DOHH2 (cell line): ENCODE measurements at regions not wholly inside any gene's neighbourhood (a gene's known extent, or its start where the extent isn't known, plus 50 kb on each side); places are given as distances from the start of the nearest gene placed in this dataset.

Source experiments
- EZH2phosphoT487 ChIP-seq: fragments of 200-600 bp; sonication (generic); IDR thresholded peaks from 2 replicates; pipeline ENCODE4 v1.6.1; 2017; ENCODE audit warnings: borderline replicate concordance, mild to moderate bottlenecking, antibody characterized with exemption, low read length, moderate library complexity, mixed read lengths
- TF ChIP-seq, protein P1 (sequence below): fragments of 200-600 bp; sonication (generic); IDR thresholded peaks from one replicate; pipeline ENCODE4 v1.5.1; 2014; ENCODE audit warnings: antibody characterized with exemption, mild to moderate bottlenecking, low read depth, low read length; ENCODE audit not compliant: poor library complexity, severe bottlenecking

DNA sequence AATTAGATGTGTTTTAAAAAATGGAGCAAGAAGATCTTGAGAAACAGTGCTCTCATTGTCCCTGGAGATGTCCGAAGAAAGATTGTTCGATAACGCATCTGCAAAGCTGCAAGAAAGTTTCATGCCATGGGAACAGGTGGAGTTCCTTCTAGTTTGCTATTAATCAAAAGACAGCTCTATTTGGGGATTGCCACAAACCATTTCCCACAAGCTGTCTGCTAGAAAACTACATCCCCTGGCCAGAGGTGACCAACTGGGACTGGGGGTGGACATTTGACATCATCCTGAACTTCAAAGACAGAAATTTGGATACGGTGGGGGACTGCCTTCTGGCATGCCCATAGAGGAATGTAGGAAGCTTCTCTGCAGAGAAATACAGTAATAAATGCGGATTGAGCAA, 50.8 kb upstream of the OSMR start:
- TF ChIP-seq, protein P1, sequence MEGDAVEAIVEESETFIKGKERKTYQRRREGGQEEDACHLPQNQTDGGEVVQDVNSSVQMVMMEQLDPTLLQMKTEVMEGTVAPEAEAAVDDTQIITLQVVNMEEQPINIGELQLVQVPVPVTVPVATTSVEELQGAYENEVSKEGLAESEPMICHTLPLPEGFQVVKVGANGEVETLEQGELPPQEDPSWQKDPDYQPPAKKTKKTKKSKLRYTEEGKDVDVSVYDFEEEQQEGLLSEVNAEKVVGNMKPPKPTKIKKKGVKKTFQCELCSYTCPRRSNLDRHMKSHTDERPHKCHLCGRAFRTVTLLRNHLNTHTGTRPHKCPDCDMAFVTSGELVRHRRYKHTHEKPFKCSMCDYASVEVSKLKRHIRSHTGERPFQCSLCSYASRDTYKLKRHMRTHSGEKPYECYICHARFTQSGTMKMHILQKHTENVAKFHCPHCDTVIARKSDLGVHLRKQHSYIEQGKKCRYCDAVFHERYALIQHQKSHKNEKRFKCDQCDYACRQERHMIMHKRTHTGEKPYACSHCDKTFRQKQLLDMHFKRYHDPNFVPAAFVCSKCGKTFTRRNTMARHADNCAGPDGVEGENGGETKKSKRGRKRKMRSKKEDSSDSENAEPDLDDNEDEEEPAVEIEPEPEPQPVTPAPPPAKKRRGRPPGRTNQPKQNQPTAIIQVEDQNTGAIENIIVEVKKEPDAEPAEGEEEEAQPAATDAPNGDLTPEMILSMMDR: no peak
- TF ChIP-seq EZH2phosphoT487: no peak
